SJCRH30 (cell line): ENCODE measurements at regions not wholly inside any gene's neighbourhood (a gene's known extent, or its start where the extent isn't known, plus 50 kb on each side); places are given as distances from the start of the nearest gene placed in this dataset.

Experiments
- DNase-seq, 2 experiments: peaks; one replicate each; pipeline ENCODE4 v3.0.0-alpha.2; 2015 to 2020
- H3K27ac ChIP-seq: fragments of 250-450 bp; sonication (Bioruptor Pico); 2 replicates; pipeline ENCODE4 v1.5.1; 2020; ENCODE audit warnings: mild to moderate bottlenecking, moderate library complexity
- H3K27me3 ChIP-seq: fragments of 250-450 bp; sonication (Bioruptor Pico); 2 replicates; pipeline ENCODE4 v1.5.1; 2020; ENCODE audit warnings: mild to moderate bottlenecking, moderate library complexity
- H3K36me3 ChIP-seq: fragments of 250-450 bp; sonication (Bioruptor Pico); 2 replicates; pipeline ENCODE4 v1.5.1; 2020; ENCODE audit warnings: mild to moderate bottlenecking, moderate library complexity
- H3K4me1 ChIP-seq: fragments of 250-450 bp; sonication (Bioruptor Pico); 2 replicates; pipeline ENCODE4 v1.5.1; 2020; ENCODE audit warnings: mild to moderate bottlenecking, moderate library complexity
- H3K4me3 ChIP-seq: fragments of 250-450 bp; sonication (Bioruptor Pico); 2 replicates; pipeline ENCODE4 v1.5.1; 2020; ENCODE audit warnings: mild to moderate bottlenecking, moderate library complexity
- H3K9me3 ChIP-seq: fragments of 250-450 bp; sonication (Bioruptor Pico); replicated peaks from 2 replicates; pipeline ENCODE4 v1.5.1; 2020; ENCODE audit warnings: mild to moderate bottlenecking, moderate library complexity

DNA sequence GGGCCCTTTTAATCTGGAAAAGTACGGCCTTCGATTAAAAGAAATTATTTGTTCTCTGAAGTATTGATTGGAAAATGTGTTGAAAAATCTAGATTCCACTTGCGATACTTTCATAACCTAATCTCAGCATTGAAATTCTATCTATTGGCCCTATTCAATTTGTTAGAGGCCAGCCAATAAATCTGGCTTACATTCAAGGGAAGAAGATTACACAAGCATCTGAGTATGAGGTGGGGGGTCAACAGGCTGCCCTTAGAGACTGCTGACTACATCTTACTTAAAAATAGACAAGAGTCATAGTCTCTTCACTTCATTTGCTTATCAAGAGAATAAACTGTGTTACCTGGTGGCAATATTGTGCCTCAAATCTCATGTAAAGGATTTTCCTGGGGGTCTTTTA lies 248.0 kb upstream of the KCNIP4 start:
- Histone ChIP-seq H3K4me1 (no peaks in the 10 kb centered on the region), H3K4me3 (no peak overlapping the region), H3K36me3 (no peaks in the 10 kb centered on the region), H3K9me3 (no peaks in the 10 kb centered on the region), H3K27me3 (no peaks in the 10 kb centered on the region), H3K27ac (no peak overlapping the region)
- no peak for DNase-seq

DNA sequence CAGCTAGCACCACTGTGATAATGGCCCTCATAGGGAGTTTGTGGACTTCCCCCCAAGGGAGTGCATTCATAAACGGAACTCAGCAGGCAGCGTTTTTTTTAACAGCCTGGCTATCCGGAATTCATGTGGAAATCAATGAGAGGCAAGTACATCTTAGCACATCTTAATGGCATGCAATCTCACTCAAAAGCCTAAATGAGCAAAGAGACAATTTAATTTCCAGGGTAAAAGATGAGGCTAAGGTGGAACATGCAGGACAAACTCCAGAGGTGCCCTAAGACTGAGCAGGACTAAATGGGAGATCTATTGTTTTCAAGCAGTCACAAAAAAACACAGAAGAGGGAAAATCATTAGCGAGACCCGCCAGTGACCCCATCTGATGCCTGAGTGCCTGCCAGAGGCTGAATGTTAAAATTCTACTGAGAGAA lies 243.5 kb upstream of the KCNIP4 start:
- Histone ChIP-seq H3K27me3 (no peaks in the 10 kb centered on the region), H3K4me1 (no peaks in the 10 kb centered on the region), H3K27ac (no peak overlapping the region), H3K9me3 (no peaks in the 10 kb centered on the region), H3K36me3 (no peaks in the 10 kb centered on the region), H3K4me3 (no peak overlapping the region)
- no peak for DNase-seq

DNA sequence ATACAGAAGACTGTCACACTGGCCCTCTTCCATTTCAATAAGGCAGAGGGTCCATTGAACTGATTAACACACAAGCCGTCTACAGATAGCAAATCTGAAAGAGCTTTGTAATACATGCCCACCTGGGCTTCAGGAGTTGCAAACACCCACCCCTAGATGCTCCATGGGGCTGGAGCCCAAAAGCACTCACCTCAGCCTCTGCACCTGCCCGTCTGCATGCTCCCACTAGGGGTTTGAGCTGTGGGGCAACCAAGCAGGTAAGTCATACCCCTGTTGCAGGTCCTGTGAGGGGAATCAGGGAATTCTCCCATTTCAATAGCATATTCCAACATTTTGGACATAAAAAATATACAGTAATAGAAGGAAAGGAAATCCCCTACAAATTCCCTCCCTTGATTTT lies 243.0 kb upstream of the KCNIP4 start:
- Histone ChIP-seq H3K9me3 (no peaks in the 10 kb centered on the region), H3K36me3 (no peaks in the 10 kb centered on the region), H3K27me3 (no peaks in the 10 kb centered on the region), H3K4me1 (no peaks in the 10 kb centered on the region), H3K27ac (no peak overlapping the region), H3K4me3 (no peak overlapping the region)
- no peak for DNase-seq

DNA sequence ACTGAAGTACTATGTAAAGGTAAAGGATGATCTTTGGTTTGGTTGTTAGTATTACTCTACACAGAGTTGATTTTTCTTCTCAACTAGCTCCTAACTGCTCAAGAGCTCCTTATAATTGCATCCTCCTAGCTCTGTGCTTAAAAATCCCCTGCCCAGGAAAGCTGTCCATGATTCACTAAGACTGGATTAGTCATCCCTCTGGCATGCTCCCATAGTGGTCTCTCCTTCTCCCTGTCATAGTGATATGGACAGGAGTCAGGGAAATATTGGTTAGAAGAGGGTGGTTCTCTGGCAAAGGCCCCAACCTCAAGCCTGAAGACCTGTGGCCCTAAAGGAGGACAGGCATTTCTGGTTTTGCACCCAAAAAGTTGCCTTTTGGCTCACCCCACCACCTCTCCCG lies 242.3 kb upstream of the KCNIP4 start:
- no peaks in the 10 kb centered on the region for H3K27me3 ChIP-seq
- DNase-seq: peak; percentile 14 to 18
- no peaks in the 10 kb centered on the region for H3K36me3 ChIP-seq
- H3K9me3 ChIP-seq: no peaks in the 10 kb centered on the region
- no peak overlapping the region for H3K4me3 ChIP-seq
- no peak overlapping the region for H3K27ac ChIP-seq
- no peaks in the 10 kb centered on the region for H3K4me1 ChIP-seq

DNA sequence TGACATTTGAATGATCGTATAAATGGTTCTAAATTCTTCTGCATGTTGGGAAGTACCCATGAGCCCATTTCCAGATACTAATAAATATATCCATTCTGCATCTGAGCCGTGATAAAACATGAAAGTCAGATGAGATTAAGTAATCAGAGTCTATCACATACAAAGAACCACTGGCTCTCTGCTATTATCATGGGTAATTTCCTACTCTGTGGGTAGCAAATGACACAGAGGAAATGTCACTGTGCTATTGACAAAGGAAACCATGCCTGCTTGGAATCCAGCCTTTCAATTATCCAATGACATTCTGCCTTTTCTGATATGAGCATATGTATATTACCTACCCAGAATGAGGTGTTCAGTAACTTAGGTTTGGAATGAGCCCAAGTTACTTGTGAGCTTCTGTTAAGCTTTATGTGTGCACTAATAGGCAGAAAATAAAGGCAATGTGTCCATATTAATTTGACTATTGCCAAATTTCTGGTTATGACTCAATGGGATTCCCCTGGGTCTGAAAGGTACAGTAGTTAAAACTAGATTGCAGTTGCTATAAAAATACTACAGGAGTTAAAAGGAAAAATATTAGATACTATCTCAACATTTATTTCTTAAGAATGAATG lies 238.7 kb upstream of the KCNIP4 start:
- Histone ChIP-seq H3K27me3 (no peaks in the 10 kb centered on the region), H3K9me3 (no peaks in the 10 kb centered on the region), H3K4me3 (no peak overlapping the region), H3K4me1 (no peaks in the 10 kb centered on the region), H3K27ac (no peak overlapping the region), H3K36me3 (no peaks in the 10 kb centered on the region)
- no peak for DNase-seq

DNA sequence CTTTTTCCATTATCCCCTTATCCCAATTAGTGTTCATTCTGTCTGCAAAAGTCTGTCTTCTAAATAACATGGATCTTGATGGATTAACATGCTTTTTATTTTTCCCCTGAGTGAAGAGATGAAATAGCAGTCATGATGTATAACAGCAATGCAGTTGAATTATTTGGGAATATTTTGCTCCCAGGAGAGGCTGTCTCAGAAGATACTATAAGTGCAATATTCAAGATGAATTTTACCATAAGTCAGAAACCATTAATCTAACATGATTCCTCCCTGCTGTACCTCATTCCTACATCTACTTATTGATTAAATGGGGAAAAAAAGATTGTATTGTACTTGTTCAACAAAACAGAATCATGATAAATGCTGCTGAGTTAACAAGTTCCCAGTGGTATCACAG lies 233.2 kb upstream of the KCNIP4 start:
- DNase-seq: no peak
- Histone ChIP-seq H3K27ac (no peak overlapping the region), H3K4me3 (no peak overlapping the region), H3K27me3 (no peaks in the 10 kb centered on the region), H3K4me1 (no peaks in the 10 kb centered on the region), H3K36me3 (no peaks in the 10 kb centered on the region), H3K9me3 (no peaks in the 10 kb centered on the region)

DNA sequence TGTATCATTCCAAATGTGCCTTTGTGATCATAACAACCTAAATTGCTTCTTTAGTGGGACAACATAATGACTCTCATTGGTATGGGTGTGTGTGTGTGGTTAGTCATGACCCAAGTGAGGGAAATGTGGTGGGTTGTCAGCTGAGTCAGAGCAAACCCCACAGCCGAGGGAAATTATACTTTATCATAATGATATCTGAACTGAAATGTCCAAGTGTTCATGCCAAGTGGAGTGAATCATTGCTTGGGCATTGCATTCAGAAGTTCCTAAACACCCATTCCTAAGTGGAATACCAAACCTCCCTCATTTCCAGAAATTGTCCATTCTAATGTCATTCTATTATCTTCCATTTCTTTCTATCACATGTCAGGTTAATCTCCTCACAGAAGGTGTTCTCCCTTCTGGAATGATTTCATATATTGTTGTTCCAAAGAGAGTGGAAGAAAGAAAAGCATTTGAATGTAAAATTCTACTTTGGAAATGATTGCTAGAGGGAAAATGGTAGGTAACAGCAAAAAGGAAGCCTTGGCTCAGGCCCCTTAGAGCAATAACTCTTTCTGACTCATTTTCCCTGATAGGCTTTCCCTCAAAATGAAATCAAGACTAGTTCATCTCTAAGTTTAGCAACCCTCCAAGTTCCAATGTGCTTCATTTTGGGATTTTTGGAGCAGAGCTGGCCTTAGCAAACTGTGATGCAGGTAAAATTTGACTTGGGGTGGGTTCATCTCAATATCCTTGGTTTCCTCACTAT lies 230.7 kb upstream of the KCNIP4 start:
- DNase-seq: no peak
- Histone ChIP-seq H3K9me3 (no peaks in the 10 kb centered on the region), H3K27ac (no peak overlapping the region), H3K4me1 (no peaks in the 10 kb centered on the region), H3K27me3 (no peaks in the 10 kb centered on the region), H3K36me3 (no peaks in the 10 kb centered on the region), H3K4me3 (no peak overlapping the region)

DNA sequence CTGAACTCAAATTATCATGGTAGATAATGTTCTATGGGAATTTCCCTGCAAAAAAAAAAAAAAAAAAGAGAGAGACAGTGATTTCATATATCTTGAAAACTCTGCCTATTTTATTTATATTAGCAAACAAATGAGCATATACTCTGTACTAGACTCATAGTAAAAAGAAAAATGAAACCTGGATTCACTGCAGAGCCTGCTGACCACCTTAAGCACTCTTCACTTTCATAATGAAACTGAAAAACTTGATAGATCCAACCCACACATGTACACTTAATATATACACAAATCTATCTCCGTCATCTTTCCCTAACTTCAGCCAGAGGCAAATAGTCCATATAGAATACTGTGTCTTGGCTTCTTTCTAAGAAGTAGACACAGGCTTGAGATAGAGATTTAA lies 226.1 kb upstream of the KCNIP4 start:
- no peak for DNase-seq
- H3K9me3 ChIP-seq: no peaks in the 10 kb centered on the region
- H3K27ac ChIP-seq: no peak overlapping the region
- no peaks in the 10 kb centered on the region for H3K4me1 ChIP-seq
- no peaks in the 10 kb centered on the region for H3K36me3 ChIP-seq
- H3K27me3 ChIP-seq: no peaks in the 10 kb centered on the region
- H3K4me3 ChIP-seq: no peak overlapping the region

DNA sequence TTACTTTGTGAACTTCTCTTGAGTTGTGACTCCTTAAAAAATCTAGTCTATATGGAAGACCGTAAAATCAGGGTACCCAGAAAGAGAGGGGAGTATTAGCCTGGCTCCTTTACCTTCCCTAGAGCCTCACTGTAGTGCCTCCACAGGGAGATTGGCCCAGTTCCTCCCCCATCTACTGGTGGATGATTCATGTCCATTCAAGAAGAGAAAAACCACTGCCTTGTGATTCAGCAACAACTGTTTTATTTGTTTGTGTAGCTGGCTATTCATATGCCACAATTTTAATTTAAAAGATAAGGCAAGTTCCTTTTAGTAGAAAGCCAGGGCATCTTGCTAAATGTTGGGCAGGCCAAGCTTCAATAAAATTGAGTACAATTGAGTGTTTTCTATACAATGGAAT lies 221.8 kb upstream of the KCNIP4 start:
- Histone ChIP-seq H3K36me3 (no peaks in the 10 kb centered on the region), H3K9me3 (no peaks in the 10 kb centered on the region), H3K27me3 (no peaks in the 10 kb centered on the region), H3K27ac (no peak overlapping the region), H3K4me1 (no peaks in the 10 kb centered on the region), H3K4me3 (no peak overlapping the region)
- DNase-seq: no peak

DNA sequence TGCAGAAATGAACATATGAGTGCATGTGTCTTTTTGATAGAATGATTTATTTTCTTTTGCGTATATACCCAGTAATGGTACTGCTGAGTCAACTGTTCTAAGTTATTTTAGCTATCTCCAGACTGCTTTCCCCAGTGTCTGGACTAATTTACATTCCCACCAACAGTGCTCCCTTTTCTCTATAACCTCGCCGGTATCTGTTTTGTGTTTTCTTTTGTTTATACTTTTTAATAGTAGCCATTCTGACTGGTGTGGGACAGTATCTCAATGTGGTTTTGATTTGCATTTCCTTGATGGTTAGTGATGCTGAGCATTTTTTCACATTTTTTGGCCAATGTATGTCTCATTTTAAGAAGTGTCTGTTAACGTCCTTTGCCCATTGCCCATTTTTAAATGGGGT lies 218.6 kb upstream of the KCNIP4 start:
- no peaks in the 10 kb centered on the region for H3K9me3 ChIP-seq
- no peak overlapping the region for H3K27ac ChIP-seq
- no peak for DNase-seq

DNA sequence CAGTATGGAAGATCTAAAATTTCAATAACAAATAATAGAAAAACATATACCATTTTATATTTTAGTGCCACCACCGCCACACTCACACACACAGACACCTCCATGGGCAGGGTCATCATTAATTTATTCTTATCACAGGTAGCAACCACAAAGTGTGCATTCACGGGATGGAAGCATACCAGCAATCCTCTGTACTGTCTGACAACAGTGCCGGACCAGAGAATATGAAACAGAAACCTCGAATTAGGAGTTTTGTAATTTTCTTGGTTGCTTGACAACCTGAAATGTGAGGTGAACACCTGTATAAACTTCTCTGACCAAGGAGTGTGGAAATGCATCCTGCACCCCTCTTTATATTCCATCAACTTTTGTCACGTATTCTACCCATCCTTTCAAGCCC lies 213.9 kb upstream of the KCNIP4 start:
- H3K9me3 ChIP-seq: no peaks in the 10 kb centered on the region
- no peaks in the 10 kb centered on the region for H3K27me3 ChIP-seq
- no peak overlapping the region for H3K4me3 ChIP-seq
- DNase-seq: no peak
- no peaks in the 10 kb centered on the region for H3K4me1 ChIP-seq
- no peaks in the 10 kb centered on the region for H3K36me3 ChIP-seq
- H3K27ac ChIP-seq: no peak overlapping the region

More for the DNA sequence above, 218.6 kb upstream of the KCNIP4 start:
- Histone ChIP-seq H3K4me1 (no peaks in the 10 kb centered on the region), H3K27me3 (no peaks in the 10 kb centered on the region), H3K4me3 (no peak overlapping the region), H3K36me3 (no peaks in the 10 kb centered on the region)

DNA sequence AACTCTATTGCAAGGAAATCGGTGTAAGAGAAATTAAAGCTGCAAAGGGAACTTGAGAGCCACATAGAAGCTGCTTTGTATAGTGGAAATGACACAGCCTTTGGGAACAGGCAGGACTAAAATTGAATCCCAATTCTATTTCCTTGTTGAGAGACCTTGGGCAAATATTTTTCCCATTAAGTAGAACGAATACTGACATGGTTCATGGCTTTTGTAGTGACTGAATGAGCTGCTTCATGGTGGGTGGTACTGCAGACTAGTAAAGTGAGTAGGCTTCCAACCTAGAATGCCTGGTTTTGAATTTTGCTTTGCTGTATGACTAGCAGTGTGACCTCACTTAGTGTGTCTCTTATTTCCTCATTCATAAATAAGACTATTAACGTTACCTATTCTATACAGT lies 182.2 kb upstream of the KCNIP4 start:
- H3K9me3 ChIP-seq: no peaks in the 10 kb centered on the region
- no peaks in the 10 kb centered on the region; the same call in 1 of the 2 replicates for H3K27me3 ChIP-seq
- no peaks in the 10 kb centered on the region for H3K4me1 ChIP-seq
- DNase-seq: no peak
- H3K36me3 ChIP-seq: no peaks in the 10 kb centered on the region
- H3K27ac ChIP-seq: no peak overlapping the region
- no peak overlapping the region for H3K4me3 ChIP-seq

DNA sequence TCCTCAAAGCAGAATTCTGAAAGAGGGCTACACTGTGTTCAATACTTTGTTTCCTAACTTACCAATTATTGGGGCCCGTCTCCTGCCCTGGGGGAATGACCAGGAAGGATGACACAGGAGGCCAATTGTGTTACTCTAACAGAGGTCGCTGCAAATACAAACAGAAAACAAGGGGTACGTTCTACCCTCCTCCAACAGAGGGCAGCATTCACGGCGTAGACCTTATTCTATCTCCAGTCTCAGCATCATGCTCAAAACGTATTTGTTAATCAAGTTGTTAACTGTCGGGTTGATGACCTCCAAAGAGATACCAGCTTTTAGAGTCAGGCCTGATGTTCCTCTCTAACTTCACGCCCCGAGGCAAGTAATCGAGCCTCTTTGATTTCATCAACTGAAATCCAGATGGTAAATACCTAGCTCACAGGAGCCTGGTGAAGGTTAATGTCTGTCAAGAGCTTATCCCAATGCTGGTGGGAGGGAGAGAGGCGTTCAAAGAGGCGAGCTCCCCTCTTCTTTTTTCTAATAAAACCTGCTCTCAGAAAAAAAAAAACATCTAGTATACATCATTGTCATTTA lies 181.0 kb upstream of the KCNIP4 start:
- Histone ChIP-seq H3K27ac (no peak overlapping the region), H3K4me1 (no peaks in the 10 kb centered on the region), H3K36me3 (no peaks in the 10 kb centered on the region), H3K4me3 (no peak overlapping the region), H3K9me3 (no peaks in the 10 kb centered on the region), H3K27me3 (no peaks in the 10 kb centered on the region; the same call in 1 of the 2 replicates)
- DNase-seq: peak; percentile 38 to 75

DNA sequence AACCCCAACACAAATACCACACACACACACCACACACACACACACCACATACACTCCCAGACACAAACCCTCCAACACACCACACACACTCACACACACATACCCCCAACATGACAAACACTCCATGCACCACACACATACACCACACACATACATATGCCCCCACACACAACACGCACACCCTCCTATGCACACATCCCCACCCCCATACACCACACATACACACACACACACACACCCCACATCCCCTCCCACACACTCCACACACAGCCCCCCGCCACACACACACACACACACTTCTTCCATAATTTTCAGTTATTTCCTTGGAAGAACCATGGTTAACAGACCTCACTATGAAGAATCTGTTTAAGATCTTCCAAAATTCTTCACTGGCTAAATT lies 173.5 kb upstream of the KCNIP4 start:
- no peak overlapping the region for H3K4me3 ChIP-seq
- H3K9me3 ChIP-seq: no peaks in the 10 kb centered on the region
- H3K4me1 ChIP-seq: no peaks in the 10 kb centered on the region
- DNase-seq: no peak
- no peak overlapping the region for H3K27ac ChIP-seq
- no peaks in the 10 kb centered on the region for H3K27me3 ChIP-seq
- 0 out of 2 replicates have a peak, but pooled peaks cover under 1% of the 10 kb centered on the region for H3K36me3 ChIP-seq

DNA sequence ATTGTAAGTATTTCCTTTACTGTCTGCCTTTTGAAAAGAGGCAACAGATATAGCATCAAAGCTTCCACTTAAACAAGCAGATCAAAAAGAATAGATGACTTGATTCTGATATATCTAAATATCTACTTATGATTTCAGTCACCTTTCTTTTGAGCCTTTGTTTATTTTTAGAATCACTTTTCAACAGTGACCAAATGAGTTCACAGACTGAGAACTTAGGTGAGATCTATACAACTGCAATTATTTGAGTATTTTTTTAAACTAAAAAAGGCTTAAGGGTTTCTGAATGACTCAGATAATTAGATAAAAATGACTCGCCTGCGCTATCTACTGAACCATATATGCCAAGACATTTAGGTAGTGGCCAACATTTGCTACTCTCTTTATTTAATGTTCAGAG lies 166.7 kb upstream of the KCNIP4 start:
- H3K36me3 ChIP-seq: 0 out of 2 replicates have a peak, but pooled peaks cover 3% of the 10 kb centered on the region

More for the DNA sequence above, 166.7 kb upstream of the KCNIP4 start:
- Histone ChIP-seq H3K9me3 (no peaks in the 10 kb centered on the region), H3K27me3 (no peaks in the 10 kb centered on the region), H3K27ac (no peak overlapping the region), H3K4me1 (no peaks in the 10 kb centered on the region), H3K4me3 (no peak overlapping the region)
- no peak for DNase-seq
